HEK293 (cell line): ENCODE measurements at regions not wholly inside any gene's neighbourhood (a gene's known extent, or its start where the extent isn't known, plus 50 kb on each side); places are given as distances from the start of the nearest gene placed in this dataset.

ENCODE experiments used
- CTCF ChIA-PET: fragments of 350-600 bp; formaldehyde crosslinking; extraction: SDS; loops from one replicate; lab custom pipeline; 2021; ENCODE audit warnings: antibody characterized with exemption; lab: Yijun Ruan, JAX
- POLR2A ChIA-PET: fragments of 300-600 bp; formaldehyde crosslinking; extraction: SDS; loops from one replicate; lab custom pipeline; 2020; ENCODE audit warnings: antibody characterized with exemption, inconsistent platforms; lab: Yijun Ruan, JAX
- H3K27ac ChIP-seq: fragments of 200-500 bp; sonication (Bioruptor generic); 2 replicates; pipeline ENCODE4 v1.5.1; 2014; ENCODE audit warnings: low read depth, low read length, control low read depth, inconsistent platforms; ENCODE audit errors: extremely low read depth
- H3K36me3 ChIP-seq, 2 experiments: fragments of 200-500 bp in 1 of 2; sonication (Bioruptor generic) in 1 of 2; 1 replicate in 1 of 2; 2 replicates in 1 of 2; pipeline ENCODE4 v1.5.1; 2014 to 2017; ENCODE audit warnings: inconsistent platforms in 2 of 2, low read length in 2 of 2; ENCODE audit not compliant: control insufficient read depth in 2 of 2, insufficient read depth in 1 of 2
- H3K4me1 ChIP-seq: fragments of 200-500 bp; sonication (Bioruptor generic); 2 replicates; pipeline ENCODE4 v1.5.1; 2014; ENCODE audit warnings: mild to moderate bottlenecking, low read length, inconsistent platforms; ENCODE audit not compliant: control insufficient read depth, insufficient read depth
- H3K4me3 ChIP-seq: 2 replicates; pipeline ENCODE4 v1.5.1; 2011; ENCODE audit warnings: low read depth, mild to moderate bottlenecking, control low read depth, low read length, moderate library complexity
- H3K9me3 ChIP-seq: fragments of 200-500 bp; sonication (Bioruptor generic); 2 replicates; pipeline ENCODE4 v1.5.1; 2014; ENCODE audit warnings: low read depth, low read length, inconsistent platforms; ENCODE audit not compliant: control insufficient read depth, insufficient read depth
- AEBP2 ChIP-seq: fragments of 450-650 bp; formaldehyde crosslinking; IDR thresholded peaks from 2 replicates; pipeline ENCODE4 v1.5.1; 2016; ENCODE audit warnings: missing biosample characterization, missing genetic modification characterization, borderline replicate concordance
- FEZF1 ChIP-seq: fragments of 450-650 bp; formaldehyde crosslinking; IDR thresholded peaks from 2 replicates; pipeline ENCODE4 v1.5.1; 2016; ENCODE audit warnings: missing biosample characterization, missing genetic modification characterization
- KLF10 ChIP-seq: fragments of 450-650 bp; IDR thresholded peaks from 2 replicates; pipeline ENCODE4 v1.5.1; 2018; ENCODE audit warnings: missing biosample characterization, mild to moderate bottlenecking, missing genetic modification characterization
- MYNN ChIP-seq: fragments of 450-650 bp; formaldehyde crosslinking; IDR thresholded peaks from 2 replicates; pipeline ENCODE4 v1.5.1; 2016; ENCODE audit warnings: missing biosample characterization, missing genetic modification characterization, borderline replicate concordance
- PATZ1 ChIP-seq: fragments of 450-650 bp; formaldehyde crosslinking; IDR thresholded peaks from 2 replicates; pipeline ENCODE4 v1.5.1; 2016; ENCODE audit warnings: missing biosample characterization, missing genetic modification characterization
- PRDM1 ChIP-seq: fragments of 450-650 bp; formaldehyde crosslinking; IDR thresholded peaks from 2 replicates; pipeline ENCODE4; 2016; ENCODE audit warnings: missing biosample characterization, missing genetic modification characterization
- RBAK ChIP-seq: fragments of 450-650 bp; formaldehyde crosslinking; IDR thresholded peaks from 2 replicates; pipeline ENCODE4 v1.5.1; 2016; ENCODE audit warnings: missing biosample characterization, missing genetic modification characterization
- TRIM28 ChIP-seq: IDR thresholded peaks from 2 replicates; pipeline ENCODE4 v1.6.1; 2011; ENCODE audit warnings: low read length, control low read depth, borderline replicate concordance
- ZBTB11 ChIP-seq: fragments of 450-650 bp; formaldehyde crosslinking; conservative IDR thresholded peaks from 2 replicates; pipeline ENCODE4 v1.5.1; 2016; ENCODE audit warnings: low read depth, missing biosample characterization, missing genetic modification characterization
- ZBTB49 ChIP-seq: fragments of 450-650 bp; formaldehyde crosslinking; IDR thresholded peaks from 2 replicates; pipeline ENCODE4 v1.5.1; 2016; ENCODE audit warnings: missing biosample characterization, missing genetic modification characterization, low read depth
- ZFHX2 ChIP-seq: fragments of 450-650 bp; formaldehyde crosslinking; conservative IDR thresholded peaks from 2 replicates; pipeline ENCODE4 v1.5.1; 2016; ENCODE audit warnings: missing biosample characterization, missing genetic modification characterization
- ZIC2 ChIP-seq: fragments of 450-650 bp; formaldehyde crosslinking; IDR thresholded peaks from 2 replicates; pipeline ENCODE4 v1.5.1; 2016; ENCODE audit warnings: missing biosample characterization, missing genetic modification characterization
- ZNF121 ChIP-seq: fragments of 450-650 bp; formaldehyde crosslinking; IDR thresholded peaks from 2 replicates; pipeline ENCODE4 v1.5.1; 2016; ENCODE audit warnings: missing biosample characterization, missing genetic modification characterization
- ZNF146 ChIP-seq: fragments of 450-650 bp; formaldehyde crosslinking; IDR thresholded peaks from 2 replicates; pipeline ENCODE4 v1.5.1; 2016; ENCODE audit warnings: missing biosample characterization, missing genetic modification characterization
- ZNF223 ChIP-seq: fragments of 450-650 bp; formaldehyde crosslinking; IDR thresholded peaks from 2 replicates; pipeline ENCODE4 v1.5.1; 2016; ENCODE audit warnings: missing biosample characterization, missing genetic modification characterization
- ZNF311 ChIP-seq: fragments of 450-650 bp; formaldehyde crosslinking; IDR thresholded peaks from 2 replicates; pipeline ENCODE4 v1.5.1; 2017; ENCODE audit warnings: missing biosample characterization, missing genetic modification characterization, borderline replicate concordance
- ZNF426 ChIP-seq: fragments of 450-650 bp; formaldehyde crosslinking; IDR thresholded peaks from 2 replicates; pipeline ENCODE4 v1.5.1; 2017; ENCODE audit warnings: missing biosample characterization, missing genetic modification characterization, mild to moderate bottlenecking, inconsistent platforms, moderate library complexity
- ZNF521 ChIP-seq: fragments of 450-650 bp; formaldehyde crosslinking; IDR thresholded peaks from 2 replicates; pipeline ENCODE4 v1.5.1; 2017; ENCODE audit warnings: missing biosample characterization, mild to moderate bottlenecking, missing genetic modification characterization
- ZNF558 ChIP-seq: fragments of 450-650 bp; formaldehyde crosslinking; IDR thresholded peaks from 2 replicates; pipeline ENCODE4 v1.5.1; 2016; ENCODE audit warnings: missing biosample characterization, missing genetic modification characterization
- ZNF580 ChIP-seq: fragments of 450-650 bp; formaldehyde crosslinking; IDR thresholded peaks from 2 replicates; pipeline ENCODE4 v1.5.1; 2016; ENCODE audit warnings: missing biosample characterization, missing genetic modification characterization
- ZNF585B ChIP-seq: fragments of 450-650 bp; formaldehyde crosslinking; IDR thresholded peaks from 2 replicates; pipeline ENCODE4 v1.5.1; 2016; ENCODE audit warnings: missing biosample characterization, missing genetic modification characterization
- ZNF600 ChIP-seq: fragments of 450-650 bp; formaldehyde crosslinking; IDR thresholded peaks from 2 replicates; pipeline ENCODE4 v1.5.1; 2016; ENCODE audit warnings: missing biosample characterization, missing genetic modification characterization
- ZNF623 ChIP-seq: fragments of 450-650 bp; formaldehyde crosslinking; IDR thresholded peaks from 2 replicates; pipeline ENCODE4 v1.5.1; 2016; ENCODE audit warnings: missing biosample characterization, missing genetic modification characterization
- ZNF660 ChIP-seq: fragments of 450-650 bp; IDR thresholded peaks from 2 replicates; pipeline ENCODE4 v1.5.1; 2018; ENCODE audit warnings: missing biosample characterization, mild to moderate bottlenecking, missing genetic modification characterization
- ZNF664 ChIP-seq: fragments of 450-650 bp; formaldehyde crosslinking; IDR thresholded peaks from 2 replicates; pipeline ENCODE4 v1.5.1; 2016; ENCODE audit warnings: missing biosample characterization, missing genetic modification characterization
- ZNF670 ChIP-seq: fragments of 450-650 bp; formaldehyde crosslinking; IDR thresholded peaks from 2 replicates; pipeline ENCODE4 v1.5.1; 2016; ENCODE audit warnings: missing biosample characterization, missing genetic modification characterization, low read depth
- ZNF701 ChIP-seq: fragments of 450-650 bp; formaldehyde crosslinking; IDR thresholded peaks from 2 replicates; pipeline ENCODE4 v1.5.1; 2016; ENCODE audit warnings: missing biosample characterization, missing genetic modification characterization
- ZNF707 ChIP-seq: fragments of 450-650 bp; formaldehyde crosslinking; IDR thresholded peaks from 2 replicates; pipeline ENCODE4 v1.5.1; 2016; ENCODE audit warnings: missing biosample characterization, missing genetic modification characterization
- ZNF776 ChIP-seq: fragments of 450-650 bp; formaldehyde crosslinking; IDR thresholded peaks from 2 replicates; pipeline ENCODE4 v1.5.0; 2017; ENCODE audit warnings: missing biosample characterization, missing genetic modification characterization, borderline replicate concordance

GRCh38 chr5:155679530-155679929, 647.4 kb upstream of the SGCD start (continued):
- TF ChIP-seq ZBTB49 (tag by site-specific recombination), result no peak
- TF ChIP-seq AEBP2 (tag by site-specific recombination), result no peak
- TF ChIP-seq ZNF660 (tag by site-specific recombination), result no peak
- no peak for TF ChIP-seq PRDM1 (tag by site-specific recombination)
- TF ChIP-seq ZNF121, result no peak
- no peak for TF ChIP-seq ZNF707
- no peak for TF ChIP-seq ZIC2 (tag by site-specific recombination)
- no peak for TF ChIP-seq RBAK (tag by site-specific recombination)
- no peak for TF ChIP-seq ZNF600 (tag by site-specific recombination)
- no peak for TF ChIP-seq ZNF580 (tag by site-specific recombination)
- no peak for TF ChIP-seq ZNF223 (tag by site-specific recombination)
- no peak for TF ChIP-seq ZNF585B (tag by site-specific recombination)

GRCh38 chr5:155684417-155684816, 642.5 kb upstream of the SGCD start:
- H3K4me3 ChIP-seq, result no peak overlapping the region
- CTCF ChIA-PET, result no interaction called here
- TF ChIP-seq ZBTB11 (no peak), ZNF664 (tag by site-specific recombination) (no peak), ZNF558 (tag by site-specific recombination) (no peak), PATZ1 (tag by site-specific recombination) (no peak), ZNF670 (tag by site-specific recombination) (no peak), ZFHX2 (tag by site-specific recombination) (no peak), ZNF600 (tag by site-specific recombination) (no peak), ZNF426 (no peak), FEZF1 (no peak), KLF10 (tag by site-specific recombination) (no peak), ZNF623 (no peak), ZNF146 (tag by site-specific recombination) (no peak), ZNF521 (tag by site-specific recombination) (no peak), MYNN (tag by site-specific recombination) (no peak), ZNF311 (tag by site-specific recombination) (no peak), ZNF701 (tag by site-specific recombination) (no peak), ZNF776 (tag by site-specific recombination) (no peak), TRIM28 (no peak)
- TF ChIP-seq, all 188 proteins: peak for 0
- Histone ChIP-seq H3K9me3 (no peaks in the 10 kb centered on the region), H3K4me1 (no peaks in the 10 kb centered on the region), H3K36me3 (no peaks in the 10 kb centered on the region), H3K27ac (no peak overlapping the region)
- POLR2A ChIA-PET, result no interaction called here
